ENCODE measurements at regions not wholly inside any gene's neighbourhood (a gene's known extent, or its start where the extent isn't known, plus 50 kb on each side); places are given as distances from the start of the nearest gene placed in this dataset.

GRCh38 chr12:124630791-124631313, 63.4 kb upstream of the NCOR2 start:
- DNase-seq (ENCODE audit: low spot score): no peak

- DNase-seq (ENCODE audit: low spot score): no peak
Observed at GRCh38 chr12:124629789-124630480, 62.5 kb upstream of the NCOR2 start.

GRCh38 chr12:124629117-124629516, 61.7 kb upstream of the NCOR2 start:
- DNase-seq (ENCODE audit: low spot score): no peak

- no peak for DNase-seq (ENCODE audit: low spot score)
Observed at GRCh38 chr12:124627956-124628355, 60.5 kb upstream of the NCOR2 start.

- no peak for DNase-seq (ENCODE audit: low spot score)
Observed at GRCh38 chr12:124626971-124627411, 59.6 kb upstream of the NCOR2 start.

GRCh38 chr12:124625867-124626675, 58.7 kb upstream of the NCOR2 start:
- no peak for DNase-seq (ENCODE audit: low spot score)

GRCh38 chr12:124624823-124625222, 57.4 kb upstream of the NCOR2 start:
- DNase-seq (ENCODE audit: low spot score): no peak

GRCh38 chr12:124623344-124624035, 56.1 kb upstream of the NCOR2 start:
- no peak for DNase-seq (ENCODE audit: low spot score)

- DNase-seq (ENCODE audit: low spot score): no peak
Observed at GRCh38 chr12:124622764-124623163, 55.4 kb upstream of the NCOR2 start.

GRCh38 chr12:124622331-124622730, 54.9 kb upstream of the NCOR2 start:
- DNase-seq (ENCODE audit: low spot score): no peak

- DNase-seq (ENCODE audit: low spot score): no peak
Observed at GRCh38 chr12:124621296-124621660, 53.9 kb upstream of the NCOR2 start.

- no peak for DNase-seq (ENCODE audit: low spot score)
Observed at GRCh38 chr12:124620606-124621295, 53.3 kb upstream of the NCOR2 start.

GRCh38 chr12:124618291-124618902, 51.0 kb upstream of the NCOR2 start:
- DNase-seq (ENCODE audit: low spot score): no peak

GRCh38 chr12:124617615-124618014, 50.2 kb upstream of the NCOR2 start:
- DNase-seq (ENCODE audit: low spot score): no peak
